ENCODE measurements at regions not wholly inside any gene's neighbourhood (a gene's known extent, or its start where the extent isn't known, plus 50 kb on each side); places are given as distances from the start of the nearest gene placed in this dataset.

- dilution Hi-C loops (cut with MboI; ENCODE audit: extremely low pct_ligation_motif_present, low sequenced_read_pairs): no loop called here
- Histone ChIP-seq H4K20me1 (ENCODE audit: control insufficient read depth, extremely low read depth, insufficient read depth, low read length) (no peaks in the 10 kb centered on the region), H3K9ac (ENCODE audit: control insufficient read depth, extremely low read depth, insufficient read depth, low read length) (no peak overlapping the region), H3K36me3 (ENCODE audit: control insufficient read depth in 2 of 2, extremely low read depth in 1 of 2, insufficient read depth in 2 of 2, low read length in 2 of 2) (no peaks in the 10 kb centered on the region), H3K4me2 (ENCODE audit: control insufficient read depth, extremely low read depth, insufficient read depth, low read depth, low read length) (no peak overlapping the region), H3K27me3 (ENCODE audit: control insufficient read depth, extremely low read depth, insufficient read depth, low read length) (no peaks in the 10 kb centered on the region), H3K4me3 (ENCODE audit: control insufficient read depth in 2 of 3, extremely low read depth in 1 of 3, insufficient read depth in 2 of 3, low read depth in 1 of 3, low read length in 3 of 3) (no peak overlapping the region), H3K79me2 (ENCODE audit: control insufficient read depth, insufficient read depth, low read length) (no peaks in the 10 kb centered on the region), H3K27ac (ENCODE audit: control insufficient read depth, insufficient read depth, low read length) (no peak overlapping the region), H3K9me1 (ENCODE audit: control insufficient read depth, extremely low read depth, insufficient read depth, low read length) (no peaks in the 10 kb centered on the region), H3K4me1 (ENCODE audit: control insufficient read depth, extremely low read depth, insufficient read depth, low read length) (peaks cover 6% of the 10 kb centered on the region), H2AFZ (ENCODE audit: control insufficient read depth, low read length) (no peak overlapping the region), H3K9me3 (ENCODE audit: control insufficient read depth, low read depth, low read length) (no peaks in the 10 kb centered on the region)
- FAIRE-seq (no peak), DNase-seq (ENCODE audit: low read depth, low spot score) (no peak)
- TF ChIP-seq EZH2 (IDR thresholded peaks at IDR 0.05; ENCODE audit: low read length) (no peak), CTCF (optimal IDR thresholded peaks at IDR 0.05 in 1 of 3, IDR thresholded peaks at IDR 0.05 in 1 of 3, conservative IDR thresholded peaks at IDR 0.05 in 1 of 3; ENCODE audit: extremely low read depth in 1 of 3, insufficient read depth in 2 of 3, low read length in 3 of 3) (no peak)
These were observed 330.8 kb downstream of the FGFR2 start for GRCh38 chr10:121267236-121268003.

- no peaks in the 10 kb centered on the region for H3K9me1 ChIP-seq (ENCODE audit: control insufficient read depth, extremely low read depth, insufficient read depth, low read length)
- H3K36me3 ChIP-seq (ENCODE audit: control insufficient read depth in 2 of 2, extremely low read depth in 1 of 2, insufficient read depth in 2 of 2, low read length in 2 of 2): no peaks in the 10 kb centered on the region
- H3K4me3 ChIP-seq (ENCODE audit: control insufficient read depth in 2 of 3, extremely low read depth in 1 of 3, insufficient read depth in 2 of 3, low read depth in 1 of 3, low read length in 3 of 3): no peak overlapping the region
- peaks cover 6% of the 10 kb centered on the region for H3K4me1 ChIP-seq (ENCODE audit: control insufficient read depth, extremely low read depth, insufficient read depth, low read length)
- no peaks in the 10 kb centered on the region for H4K20me1 ChIP-seq (ENCODE audit: control insufficient read depth, extremely low read depth, insufficient read depth, low read length)
- DNase-seq (ENCODE audit: low read depth, low spot score) (no peak), FAIRE-seq (no peak)
- no peaks in the 10 kb centered on the region for H3K9me3 ChIP-seq (ENCODE audit: control insufficient read depth, low read depth, low read length)
- H2AFZ ChIP-seq (ENCODE audit: control insufficient read depth, low read length): no peak overlapping the region
- H3K27ac ChIP-seq (ENCODE audit: control insufficient read depth, insufficient read depth, low read length): no peak overlapping the region
- H3K9ac ChIP-seq (ENCODE audit: control insufficient read depth, extremely low read depth, insufficient read depth, low read length): no peak overlapping the region
- dilution Hi-C loops (cut with MboI; ENCODE audit: extremely low pct_ligation_motif_present, low sequenced_read_pairs): no loop called here
- H3K27me3 ChIP-seq (ENCODE audit: control insufficient read depth, extremely low read depth, insufficient read depth, low read length): no peaks in the 10 kb centered on the region
- no peak overlapping the region for H3K4me2 ChIP-seq (ENCODE audit: control insufficient read depth, extremely low read depth, insufficient read depth, low read depth, low read length)
- H3K79me2 ChIP-seq (ENCODE audit: control insufficient read depth, insufficient read depth, low read length): no peaks in the 10 kb centered on the region
- no peak for TF ChIP-seq CTCF (optimal IDR thresholded peaks at IDR 0.05 in 1 of 3, IDR thresholded peaks at IDR 0.05 in 1 of 3, conservative IDR thresholded peaks at IDR 0.05 in 1 of 3; ENCODE audit: extremely low read depth in 1 of 3, insufficient read depth in 2 of 3, low read length in 3 of 3)
- no peak for TF ChIP-seq EZH2 (IDR thresholded peaks at IDR 0.05; ENCODE audit: low read length)
These were observed 329.9 kb downstream of the FGFR2 start for GRCh38 chr10:121268363-121268762.
